Activated CD4-positive, CD25-positive, alpha-beta regulatory T cell treated with anti-CD3 and anti-CD28 coated beads, Interleukin-2, amount 50 U/mL, for 72 hours (primary cell): ENCODE measurements at regions not wholly inside any gene's neighbourhood (a gene's known extent, or its start where the extent isn't known, plus 50 kb on each side); places are given as distances from the start of the nearest gene placed in this dataset.

ENCODE experiments used
- DNase-seq: peaks from one replicate; pipeline ENCODE4 v3.0.0; 2021

DNA sequence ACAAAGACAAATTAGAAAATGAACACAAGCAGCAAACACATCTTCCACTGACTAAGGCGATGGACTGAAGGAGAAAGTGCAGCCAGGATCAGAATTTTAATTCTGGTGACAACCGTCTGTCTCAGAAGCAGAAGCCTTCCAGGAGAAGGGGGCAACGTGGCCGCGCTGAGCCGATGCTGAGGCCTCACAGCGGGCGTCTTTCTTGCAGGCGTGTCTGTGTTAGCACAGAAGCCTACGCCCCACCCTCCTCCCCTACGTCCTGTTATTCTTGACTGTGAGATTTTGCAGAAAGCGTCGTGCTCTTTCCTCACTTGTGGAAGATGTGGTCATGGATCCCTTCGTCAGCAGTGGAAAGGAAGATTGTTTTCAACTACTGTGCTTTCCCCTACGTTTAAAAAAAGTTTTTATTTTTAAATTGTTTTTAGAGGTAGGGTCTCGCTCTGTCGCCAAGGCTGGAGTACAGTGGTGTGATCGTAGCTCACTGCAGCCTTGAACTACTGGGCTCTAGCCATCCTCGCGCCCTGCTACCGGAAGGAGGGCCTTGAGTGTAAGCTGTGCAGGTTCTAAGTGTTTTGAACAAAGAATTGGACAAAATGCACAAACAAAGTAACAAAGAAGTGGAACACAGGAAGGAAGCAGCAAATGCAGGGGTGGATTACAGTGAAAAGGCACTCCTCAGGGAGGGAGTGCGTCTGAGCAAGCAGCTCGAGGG is 422.0 kb downstream of the GALR1 start:
- DNase-seq: no peak

DNA sequence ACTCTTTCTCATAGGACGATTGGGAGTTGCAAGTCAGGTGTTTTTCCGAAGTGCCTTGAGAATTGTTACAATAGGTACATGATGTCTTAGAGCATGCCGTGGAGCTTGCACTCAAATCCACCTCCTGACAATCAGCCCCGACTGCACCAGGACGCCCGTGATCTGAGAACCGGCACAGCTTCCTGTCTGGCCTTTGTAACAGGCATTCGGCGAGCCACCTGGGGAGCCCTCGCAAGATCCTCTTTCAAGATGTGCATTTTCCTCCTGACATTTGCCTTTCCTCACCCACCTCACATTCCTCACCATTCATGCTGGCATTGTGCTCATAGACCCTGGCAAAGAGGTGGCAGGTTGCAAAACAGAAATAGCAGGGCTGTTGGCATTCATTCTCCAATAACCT is 427.3 kb downstream of the GALR1 start:
- DNase-seq: no peak

DNA sequence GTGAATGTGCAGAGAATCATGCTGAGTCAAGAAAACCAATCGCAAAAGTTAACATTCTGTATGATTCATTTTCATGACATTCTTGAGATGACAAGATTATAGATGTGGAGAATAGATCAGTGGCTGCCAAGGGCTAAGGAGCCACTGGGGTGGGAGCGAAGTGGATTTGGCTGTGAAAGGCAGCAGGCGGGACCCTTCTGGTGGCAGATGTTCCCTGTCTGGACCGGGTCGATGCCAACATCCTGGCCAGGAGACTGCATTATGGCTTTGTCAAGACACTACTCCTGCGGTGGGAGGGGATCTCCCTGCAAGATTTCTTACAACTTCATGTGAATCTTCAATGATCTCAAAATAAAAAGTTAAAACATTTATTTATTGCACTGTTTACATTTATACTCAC is 427.9 kb downstream of the GALR1 start:
- DNase-seq: no peak

DNA sequence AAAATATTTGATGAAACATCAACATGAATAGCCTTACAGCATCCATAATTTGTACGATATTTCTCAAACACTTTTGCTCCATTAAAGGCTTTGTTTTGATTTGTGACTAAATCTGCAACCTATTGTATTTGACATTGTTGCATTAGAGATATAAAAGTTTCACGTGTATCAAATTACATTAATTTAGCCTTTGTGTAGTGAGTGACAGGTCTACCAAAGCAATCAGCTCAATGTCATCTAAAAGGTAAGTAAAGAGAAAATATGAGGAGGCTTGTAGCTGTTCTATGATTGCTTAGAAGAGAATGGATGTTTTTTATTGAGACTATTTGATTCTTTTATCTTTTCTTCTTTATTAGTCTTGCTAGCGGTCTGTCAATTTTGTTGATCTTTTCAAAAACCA is 430.2 kb downstream of the GALR1 start:
- no peak for DNase-seq

DNA sequence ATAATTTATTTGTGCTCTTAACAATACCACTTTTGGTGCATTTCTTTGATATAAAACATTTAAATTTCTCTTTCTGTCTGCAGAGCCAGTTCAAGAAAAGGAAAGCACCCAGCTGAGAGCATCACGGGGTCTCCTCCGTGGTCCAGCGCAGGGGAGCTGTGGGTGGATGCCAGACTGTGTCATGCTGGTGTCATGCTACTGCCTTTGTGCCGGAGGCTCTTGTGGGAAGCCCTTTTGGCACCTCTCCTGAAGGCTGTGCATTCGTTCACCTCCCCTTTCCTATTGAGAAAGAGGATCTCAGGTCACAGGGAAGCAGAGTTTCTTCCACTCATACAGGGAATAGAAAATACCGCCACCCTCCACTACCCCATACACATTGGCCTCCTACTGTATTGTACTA is 450.4 kb downstream of the GALR1 start:
- DNase-seq: no peak

DNA sequence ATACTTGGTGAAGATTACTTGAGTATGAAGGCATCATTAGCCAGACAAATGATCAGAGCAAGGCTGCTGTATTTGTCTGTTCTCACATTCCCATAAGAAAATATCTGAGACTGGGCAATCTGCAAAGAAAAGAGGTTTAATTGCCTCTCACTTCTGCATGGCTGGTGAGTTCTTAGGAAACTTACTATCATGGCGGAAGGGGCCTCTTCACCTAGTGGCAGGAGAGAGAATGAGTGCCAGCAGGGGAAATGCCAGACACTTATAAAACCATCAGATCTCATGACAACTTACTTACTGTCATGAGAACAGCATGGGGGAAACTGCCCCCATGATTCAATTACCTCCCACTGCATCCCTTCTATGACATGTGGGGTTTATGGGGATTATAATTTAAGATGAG is 452.3 kb downstream of the GALR1 start:
- DNase-seq: no peak

DNA sequence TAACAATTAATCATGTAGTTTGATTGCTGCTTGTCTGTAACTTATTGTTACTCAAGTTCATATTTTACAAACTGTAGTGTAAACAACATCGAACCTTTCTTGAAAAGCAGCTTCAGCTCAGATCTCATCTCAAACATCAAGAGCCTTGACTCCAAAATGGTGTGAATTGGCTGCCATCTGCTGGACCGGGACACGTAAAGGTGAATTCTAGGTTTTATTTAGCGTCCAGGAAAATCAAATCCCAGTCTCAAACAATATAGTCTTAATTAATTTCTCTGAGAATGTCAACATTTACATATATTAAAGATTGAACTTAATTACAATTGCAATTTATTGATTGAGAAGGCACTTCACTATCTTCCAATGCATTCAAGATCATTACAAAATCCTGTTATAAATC is 453.0 kb downstream of the GALR1 start:
- DNase-seq: no peak

DNA sequence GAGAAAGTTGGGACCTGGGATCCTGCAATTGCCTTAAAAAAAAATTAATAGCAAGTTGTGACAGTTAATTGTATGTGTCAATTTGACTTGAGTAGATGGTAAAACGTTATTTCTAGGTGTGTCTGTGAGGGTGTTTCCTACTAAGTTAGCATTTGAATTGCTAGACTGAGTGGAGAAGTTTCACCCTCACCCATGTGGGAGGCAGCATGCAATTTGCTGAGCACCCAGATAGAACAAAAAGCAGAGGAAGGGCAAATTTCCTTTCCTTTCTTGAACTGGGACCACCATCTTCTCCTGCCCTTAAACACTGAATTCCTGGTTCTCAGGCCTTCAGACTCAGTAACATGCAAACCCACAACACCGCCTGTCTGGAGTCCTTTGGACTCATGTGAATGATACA is 455.7 kb downstream of the GALR1 start:
- no peak for DNase-seq

DNA sequence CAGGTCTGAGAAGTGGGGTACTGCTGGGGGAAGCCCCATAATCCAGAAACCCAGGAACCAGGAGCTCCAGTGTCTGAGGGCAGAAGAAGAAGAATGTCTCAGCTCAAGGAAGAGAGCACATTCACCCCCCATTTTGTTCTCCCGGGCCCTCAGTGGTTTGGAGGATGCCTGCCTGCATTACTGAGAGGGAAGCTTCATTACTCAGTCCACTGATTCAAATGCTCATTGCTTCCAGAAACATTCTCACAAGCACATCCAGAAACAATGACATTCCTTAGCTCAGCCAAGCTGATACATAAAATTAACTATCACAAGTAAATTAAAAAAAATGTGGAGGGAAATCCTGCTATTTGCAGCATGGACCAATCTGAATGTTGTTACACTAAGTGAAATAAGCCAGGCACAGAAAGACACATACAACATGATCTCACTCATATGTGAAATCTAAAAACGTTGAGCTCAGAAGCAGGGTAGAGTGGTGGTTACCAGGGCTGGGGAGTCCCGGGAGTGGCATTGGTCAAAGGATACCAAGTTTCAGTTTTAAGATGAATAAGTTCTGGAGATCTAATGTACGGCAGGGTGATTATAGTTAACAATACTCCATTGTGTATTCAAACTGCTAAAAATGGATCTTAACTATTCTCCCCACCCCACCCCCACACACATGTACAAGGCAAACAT is 459.3 kb downstream of the GALR1 start:
- no peak for DNase-seq

DNA sequence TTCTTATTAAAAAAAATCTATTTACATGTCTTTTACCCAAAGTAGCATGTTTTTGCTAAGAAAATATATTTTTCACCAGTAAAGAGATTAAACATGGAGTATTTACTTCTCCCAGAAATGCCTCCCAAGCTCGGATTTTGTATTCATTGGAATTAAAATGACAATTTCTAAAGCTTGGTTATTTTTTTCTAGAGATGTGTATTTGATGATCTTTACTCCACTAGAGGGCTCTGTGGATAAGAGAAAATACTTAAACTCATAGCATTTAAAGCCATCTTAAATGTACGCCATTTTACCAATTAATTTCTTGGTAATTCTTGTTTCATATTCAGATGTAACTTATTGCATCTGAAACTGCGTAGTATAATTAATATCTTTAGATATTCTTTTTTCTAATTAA is 461.4 kb downstream of the GALR1 start:
- DNase-seq: no peak

DNA sequence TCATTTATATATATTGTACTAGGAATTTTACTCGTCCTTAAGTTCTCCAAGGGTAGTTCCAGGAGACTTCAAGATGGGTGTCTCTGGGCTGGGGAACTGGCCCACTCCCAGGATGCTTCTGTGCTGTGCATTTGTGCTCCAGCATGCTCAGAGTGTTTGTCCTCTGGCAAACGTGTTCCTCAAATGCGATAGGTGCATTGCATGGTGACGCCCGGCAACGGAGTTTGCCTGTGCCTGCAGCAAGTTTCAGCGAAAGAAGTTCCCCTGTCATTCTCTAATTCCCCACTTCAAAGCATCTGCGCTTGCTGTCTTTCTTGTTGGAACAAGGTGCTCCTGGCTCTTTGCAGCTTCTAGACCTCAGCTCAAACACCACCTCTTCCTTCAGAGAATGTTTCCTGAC is 465.1 kb downstream of the GALR1 start:
- DNase-seq: no peak

DNA sequence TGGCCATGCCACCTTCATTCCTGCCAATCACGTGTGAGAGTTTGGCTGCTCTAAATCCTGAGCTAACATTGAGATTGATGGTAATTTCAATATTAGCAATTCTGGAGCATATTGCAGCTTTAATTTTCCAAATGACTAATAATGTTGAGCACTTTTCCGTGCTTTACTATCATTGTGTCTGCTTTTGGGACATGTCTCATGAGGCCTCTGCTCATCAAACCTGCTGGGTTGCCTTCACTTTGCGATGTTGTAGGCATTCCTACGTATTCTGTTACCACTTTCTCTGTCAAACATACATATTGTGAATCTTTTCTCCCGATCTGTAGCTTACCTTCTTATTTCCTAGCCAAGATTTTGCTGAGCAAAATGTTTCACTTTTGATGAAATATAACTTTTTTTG is 466.6 kb downstream of the GALR1 start:
- DNase-seq: no peak

DNA sequence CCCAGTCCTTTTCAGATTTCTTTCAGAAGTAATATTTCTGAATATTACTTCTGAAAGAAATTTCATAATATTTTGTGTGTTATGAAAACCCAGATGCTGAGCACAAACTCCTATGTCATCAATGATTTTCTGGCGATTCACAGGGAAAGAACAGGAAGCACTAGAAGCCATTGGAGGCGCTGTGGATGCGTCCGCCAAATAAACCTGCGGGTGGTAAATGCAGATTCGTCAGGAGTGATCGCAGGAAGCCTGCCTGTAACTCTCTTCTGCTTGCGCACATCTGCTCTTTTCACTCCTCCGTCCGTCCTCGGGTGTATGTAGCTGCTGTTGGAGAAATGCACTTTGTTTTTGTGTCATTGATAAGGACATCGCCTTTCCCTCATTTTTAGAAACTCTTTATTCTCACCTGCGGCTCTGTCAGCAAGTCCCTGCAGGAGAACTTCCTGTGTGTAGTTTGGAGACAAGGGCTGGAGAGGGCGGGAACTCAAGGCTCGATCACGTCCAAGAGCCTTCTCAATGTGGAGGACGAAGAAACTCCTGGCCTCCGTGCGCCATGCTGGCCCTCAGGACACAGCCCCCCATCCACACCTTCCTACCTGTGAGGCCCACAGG is 483.8 kb downstream of the GALR1 start:
- no peak for DNase-seq

DNA sequence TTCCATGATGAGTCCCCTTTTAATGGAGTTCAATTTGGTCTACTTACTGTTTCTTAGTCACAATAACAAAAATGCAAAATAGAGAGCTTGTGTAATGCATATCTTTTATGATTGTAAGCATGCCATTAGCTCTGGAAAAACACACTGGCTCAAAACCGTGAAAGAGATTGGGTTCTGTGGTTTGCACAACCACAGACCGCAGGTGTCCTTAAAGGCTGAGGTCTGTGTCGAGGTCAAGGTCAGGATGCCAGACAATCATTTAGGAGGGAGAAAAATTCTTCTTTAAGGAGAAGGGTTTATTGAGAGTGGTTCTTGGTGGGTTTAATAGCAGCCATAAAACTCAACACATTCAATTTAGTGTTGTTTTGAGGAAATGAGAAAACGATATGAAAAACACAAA is 487.2 kb downstream of the GALR1 start:
- DNase-seq: no peak

DNA sequence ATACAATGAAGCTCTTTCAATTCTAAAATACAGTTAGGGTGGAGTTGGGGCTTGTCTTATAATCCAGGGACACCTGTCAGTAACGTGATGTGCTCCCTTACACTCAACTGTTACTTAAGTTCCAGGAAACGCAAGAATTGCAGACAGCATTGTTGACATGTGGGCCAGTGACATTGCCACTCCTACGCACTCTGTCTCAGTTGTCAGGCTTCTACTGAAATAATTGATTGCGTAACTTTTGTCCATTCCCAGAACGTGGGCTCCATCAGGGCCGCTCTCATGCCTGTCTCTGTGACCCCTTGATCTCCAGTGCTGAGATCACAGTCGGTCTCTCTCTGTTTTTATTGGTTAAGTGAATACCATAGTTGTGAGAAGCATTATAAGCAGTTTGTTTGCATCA is 487.8 kb downstream of the GALR1 start:
- no peak for DNase-seq

DNA sequence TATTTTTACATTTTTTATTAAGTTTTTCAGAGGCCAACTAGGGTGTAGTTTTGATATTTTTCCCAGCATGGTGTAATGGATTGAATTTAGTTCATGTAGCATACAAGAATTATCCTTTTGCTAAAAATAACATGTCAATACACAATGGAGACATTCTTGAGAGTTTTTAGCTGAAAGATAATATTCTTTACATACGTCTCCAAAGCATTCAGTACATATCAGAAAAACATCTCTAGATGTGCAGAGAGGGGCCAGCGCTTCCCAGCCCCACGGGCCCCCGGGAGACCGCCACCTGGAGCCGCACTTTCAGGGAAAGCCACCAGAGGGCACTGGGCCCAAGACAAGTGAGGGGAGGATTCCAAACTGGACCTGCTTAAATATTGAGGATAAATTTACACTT is 499.4 kb downstream of the GALR1 start:
- no peak for DNase-seq

DNA sequence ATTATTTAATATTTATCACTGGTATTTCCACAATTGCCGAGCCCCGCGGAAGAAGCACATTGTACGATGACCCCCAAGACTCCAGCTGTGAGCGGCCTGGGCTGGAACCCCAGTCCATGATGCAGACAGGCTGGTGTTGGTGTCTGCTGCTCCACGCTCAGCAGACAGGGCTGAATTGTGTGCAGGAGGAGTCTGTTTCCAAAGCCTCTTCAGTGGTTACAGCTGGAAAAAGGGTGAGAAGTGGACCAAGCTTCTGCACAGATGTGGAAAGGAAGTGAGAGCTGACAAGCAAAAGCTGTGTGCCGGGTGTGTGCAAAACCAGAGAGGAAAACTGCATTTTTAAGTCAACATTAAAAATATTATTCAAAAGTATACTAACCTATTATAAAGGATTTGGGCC is 500.4 kb downstream of the GALR1 start:
- DNase-seq: no peak

DNA sequence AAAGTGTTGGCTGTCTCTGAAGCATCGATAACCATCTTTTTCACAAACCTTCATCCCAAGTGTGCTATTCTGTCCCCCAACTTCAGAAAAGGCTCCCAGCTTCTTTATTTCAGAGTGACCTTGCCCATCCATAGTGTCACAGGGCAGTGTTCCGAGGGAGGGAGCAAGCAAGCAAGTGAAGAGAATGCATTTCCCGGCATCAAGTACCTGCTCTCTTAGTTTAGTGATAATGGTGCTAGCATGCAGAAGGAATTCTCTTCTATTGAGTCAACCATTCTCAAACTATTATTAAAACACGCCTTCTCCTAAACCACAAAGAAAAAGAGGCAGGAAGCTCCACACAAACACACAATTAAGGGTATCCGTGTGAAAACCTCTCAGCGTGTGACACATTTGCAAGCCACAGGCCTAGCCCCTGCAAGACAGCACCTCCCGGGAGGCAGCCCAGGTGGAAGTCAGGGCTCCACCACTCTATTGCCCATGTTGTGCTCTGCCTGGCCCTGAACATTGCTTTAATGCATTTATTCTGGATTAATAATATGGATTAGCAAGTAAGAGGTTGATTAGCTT is 504.9 kb downstream of the GALR1 start:
- DNase-seq: no peak

DNA sequence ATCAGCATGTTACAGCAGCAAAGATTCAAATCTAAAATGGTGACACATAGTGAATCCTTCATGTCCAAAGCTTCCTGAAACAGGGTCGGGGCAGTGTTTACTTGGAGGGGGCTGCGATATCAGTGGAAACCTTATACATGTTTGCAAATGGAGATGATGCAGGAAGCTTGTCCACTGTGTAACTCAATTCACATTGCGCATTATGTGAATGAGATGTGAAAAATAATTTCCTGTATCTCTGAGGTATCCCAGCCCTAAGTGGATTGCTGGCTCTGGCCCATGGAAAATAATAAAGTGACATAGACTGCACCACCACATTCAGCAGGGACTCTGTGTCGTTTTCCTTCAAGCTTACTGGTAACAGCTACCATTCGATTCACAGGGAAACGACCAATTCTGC is 505.5 kb downstream of the GALR1 start:
- DNase-seq: no peak

DNA sequence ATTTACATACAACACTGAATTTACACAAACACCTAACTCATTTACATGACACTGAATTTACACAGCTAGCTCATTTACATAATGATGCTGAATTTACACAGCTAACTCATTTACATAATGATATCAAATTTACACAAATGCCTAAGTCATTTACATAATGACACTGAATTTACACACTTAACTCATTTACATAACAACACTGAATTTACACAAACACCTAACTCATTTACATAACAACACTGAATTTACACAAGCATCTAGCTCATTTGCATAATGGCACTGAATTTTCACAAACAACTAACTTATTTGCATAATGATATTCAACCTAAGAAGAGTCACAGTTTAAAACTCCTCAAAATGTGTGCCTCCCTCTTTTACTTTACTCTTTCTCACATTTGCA is 511.7 kb downstream of the GALR1 start:
- no peak for DNase-seq

DNA sequence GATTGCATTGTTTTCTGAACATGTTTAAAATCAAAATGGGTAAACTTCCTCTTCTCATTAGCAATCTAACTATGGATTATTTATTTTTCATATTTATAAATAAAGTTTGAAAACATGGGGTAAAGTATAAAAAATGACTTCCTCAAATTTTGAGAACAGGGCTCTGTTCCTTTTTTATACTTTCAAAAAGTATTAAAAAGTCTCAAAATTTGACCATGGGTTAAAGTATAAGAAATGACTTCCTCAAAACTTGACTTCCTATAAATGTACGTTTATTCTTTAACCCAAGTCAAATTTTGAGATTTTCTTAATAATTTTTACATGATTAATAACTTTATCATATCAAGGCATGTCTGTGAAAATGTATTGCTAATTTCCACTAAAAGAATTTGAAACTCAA is 512.4 kb downstream of the GALR1 start:
- no peak for DNase-seq

DNA sequence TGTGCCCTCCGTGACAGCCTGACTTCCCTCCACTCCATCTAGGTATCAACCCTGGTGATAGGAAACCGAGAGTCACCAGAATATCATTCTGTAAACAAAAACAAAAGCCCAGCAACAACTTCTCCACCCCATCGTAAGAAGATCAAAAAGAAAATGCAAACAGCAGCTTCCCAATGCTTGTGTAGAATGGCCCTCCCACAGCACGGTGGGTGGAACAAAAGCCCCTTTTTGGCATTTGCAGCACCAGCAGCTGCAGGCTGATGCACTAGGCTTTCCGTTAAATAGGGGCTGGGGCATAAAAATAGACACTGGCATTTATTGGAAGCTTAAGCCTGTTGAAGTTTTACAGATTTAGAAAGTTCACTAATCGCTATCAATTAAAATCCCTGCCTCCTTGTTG is 513.0 kb downstream of the GALR1 start:
- no peak for DNase-seq

DNA sequence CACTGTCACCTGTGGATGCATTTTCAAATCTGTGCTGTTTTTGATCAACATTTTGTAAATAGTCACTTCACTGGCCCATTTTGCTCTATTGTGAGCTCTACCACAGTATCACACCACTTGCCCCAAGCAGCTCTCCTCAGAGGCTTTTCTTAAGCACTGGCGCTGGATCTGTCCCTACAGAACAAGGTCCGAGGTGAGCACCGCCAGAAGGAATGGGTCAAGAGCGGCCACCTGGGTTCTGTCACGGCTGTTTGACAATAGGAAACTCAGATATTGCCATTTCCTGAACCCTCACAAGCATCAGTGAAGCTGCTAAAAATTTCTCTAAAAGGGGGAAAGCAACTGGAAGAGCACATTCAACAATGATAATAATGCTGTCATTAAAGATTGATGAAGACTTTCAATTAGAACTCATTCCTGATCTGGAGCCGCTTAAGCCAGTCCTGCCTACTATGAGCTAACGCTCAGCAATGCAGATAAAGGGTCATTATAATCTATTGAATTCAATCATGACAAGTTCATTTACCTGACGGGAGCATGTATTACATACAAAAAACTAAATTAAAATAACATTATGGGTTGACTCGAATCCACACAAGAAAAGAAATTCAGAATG is 514.0 kb downstream of the GALR1 start:
- DNase-seq: no peak

DNA sequence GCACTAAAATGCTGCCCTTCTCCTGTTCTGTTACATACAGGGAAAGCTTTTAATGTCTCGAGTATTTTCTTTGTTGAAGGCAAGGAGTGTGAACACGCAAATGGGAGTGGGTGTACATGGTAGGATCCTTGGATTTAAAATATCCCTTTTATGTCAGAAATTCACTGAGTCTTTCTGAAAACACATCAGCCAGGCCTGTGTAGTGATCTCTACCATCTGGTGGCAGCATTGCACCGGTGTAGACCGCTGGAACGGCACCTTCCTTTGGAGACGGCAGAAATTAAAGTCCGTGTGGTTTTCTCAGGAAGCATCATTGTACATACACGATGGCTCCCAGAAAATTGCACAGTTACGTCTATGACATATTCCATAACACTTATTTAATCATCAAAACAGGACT is 515.8 kb downstream of the GALR1 start:
- no peak for DNase-seq
